KMS-11 (cell line): ENCODE measurements at regions not wholly inside any gene's neighbourhood (a gene's known extent, or its start where the extent isn't known, plus 50 kb on each side); places are given as distances from the start of the nearest gene placed in this dataset.

Experiments used
- H2AFZ ChIP-seq: fragments of 200-600 bp; sonication (generic); 2 replicates; pipeline ENCODE4 v1.6.1; 2016; ENCODE audit warnings: antibody characterized with exemption, mixed run types, low read depth
- H3K27ac ChIP-seq: fragments of 200-600 bp; sonication (generic); 2 replicates; pipeline ENCODE4 v1.6.1; 2016; ENCODE audit warnings: mild to moderate bottlenecking, mixed run types
- H3K27me3 ChIP-seq: fragments of 200-600 bp; sonication (generic); 2 replicates; pipeline ENCODE4 v1.6.1; 2017; ENCODE audit warnings: mild to moderate bottlenecking, low read depth, mixed run types, moderate library complexity; ENCODE audit not compliant: insufficient read depth
- H3K36me3 ChIP-seq: fragments of 200-600 bp; sonication (generic); 2 replicates; pipeline ENCODE4 v1.6.1; 2017; ENCODE audit warnings: mild to moderate bottlenecking, mixed run types; ENCODE audit not compliant: insufficient read depth
- H3K4me1 ChIP-seq: fragments of 200-600 bp; sonication (generic); 2 replicates; pipeline ENCODE4 v1.6.1; 2016; ENCODE audit warnings: mild to moderate bottlenecking, low read depth, mixed run types; ENCODE audit not compliant: poor library complexity, severe bottlenecking
- H3K4me2 ChIP-seq: fragments of 200-600 bp; sonication (generic); 2 replicates; pipeline ENCODE4 v1.7.0; 2016; ENCODE audit warnings: mild to moderate bottlenecking, mixed run types
- H3K4me3 ChIP-seq: fragments of 200-600 bp; sonication (generic); IDR thresholded peaks from 2 replicates; pipeline ENCODE4 v1.6.1; 2017; ENCODE audit warnings: low read depth, low read length, mixed read lengths; ENCODE audit not compliant: insufficient read depth
- H3K79me2 ChIP-seq: fragments of 200-600 bp; sonication (generic); 2 replicates; pipeline ENCODE4 v1.6.1; 2016; ENCODE audit warnings: low read depth, mixed run types; ENCODE audit not compliant: insufficient read depth
- H3K9ac ChIP-seq: fragments of 200-600 bp; sonication (generic); 2 replicates; pipeline ENCODE4 v1.6.1; 2016; ENCODE audit warnings: mild to moderate bottlenecking, mixed run types
- H4K20me1 ChIP-seq: fragments of 200-600 bp; sonication (generic); 2 replicates; pipeline ENCODE4 v1.6.1; 2016; ENCODE audit warnings: mild to moderate bottlenecking, mixed run types; ENCODE audit not compliant: insufficient read depth
- TF ChIP-seq, protein P1 (sequence below): fragments of 200-600 bp; sonication (generic); conservative IDR thresholded peaks from 2 replicates; pipeline ENCODE4 v1.6.1; 2017; ENCODE audit warnings: low read depth, mild to moderate bottlenecking, antibody characterized with exemption, low read length, moderate library complexity, mixed read lengths

DNA sequence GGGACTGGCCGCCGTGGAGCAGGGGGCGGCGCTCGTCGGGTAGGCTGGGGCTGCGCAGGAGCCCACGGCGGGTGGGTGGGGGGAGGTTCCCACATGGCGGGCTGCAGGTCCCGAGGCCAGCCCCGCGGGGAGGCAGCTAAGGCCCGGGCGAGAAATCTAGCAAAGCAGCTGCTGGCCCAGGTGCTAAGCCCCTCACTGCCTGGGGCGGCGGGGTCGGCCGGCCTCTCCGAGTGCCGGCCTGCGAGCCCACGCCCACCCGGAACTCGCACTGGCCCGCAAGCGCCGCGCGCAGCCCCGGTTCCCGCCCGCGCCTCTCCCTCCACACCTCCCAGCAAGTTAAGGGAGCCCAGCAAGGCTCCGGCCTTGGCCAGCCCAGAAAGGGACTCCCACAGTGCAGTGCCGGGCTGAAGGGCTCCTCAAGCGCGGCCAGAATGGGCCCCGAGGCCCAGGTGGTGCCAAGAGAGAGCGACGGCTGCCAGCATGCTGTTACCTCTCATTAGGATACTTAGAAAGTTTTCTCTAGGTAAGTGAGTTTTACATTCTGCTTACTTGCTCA, 1463.5 kb upstream of the MIR17HG start:
- Histone ChIP-seq H3K79me2 (no peaks in the 10 kb centered on the region), H3K27me3 (no peaks in the 10 kb centered on the region), H2AFZ (no peak overlapping the region), H3K4me3 (no peak overlapping the region), H3K36me3 (no peaks in the 10 kb centered on the region), H3K4me1 (no peaks in the 10 kb centered on the region), H3K9ac (no peak overlapping the region), H4K20me1 (no peaks in the 10 kb centered on the region), H3K27ac (no peak overlapping the region), H3K4me2 (no peak overlapping the region)
- TF ChIP-seq, protein P1, sequence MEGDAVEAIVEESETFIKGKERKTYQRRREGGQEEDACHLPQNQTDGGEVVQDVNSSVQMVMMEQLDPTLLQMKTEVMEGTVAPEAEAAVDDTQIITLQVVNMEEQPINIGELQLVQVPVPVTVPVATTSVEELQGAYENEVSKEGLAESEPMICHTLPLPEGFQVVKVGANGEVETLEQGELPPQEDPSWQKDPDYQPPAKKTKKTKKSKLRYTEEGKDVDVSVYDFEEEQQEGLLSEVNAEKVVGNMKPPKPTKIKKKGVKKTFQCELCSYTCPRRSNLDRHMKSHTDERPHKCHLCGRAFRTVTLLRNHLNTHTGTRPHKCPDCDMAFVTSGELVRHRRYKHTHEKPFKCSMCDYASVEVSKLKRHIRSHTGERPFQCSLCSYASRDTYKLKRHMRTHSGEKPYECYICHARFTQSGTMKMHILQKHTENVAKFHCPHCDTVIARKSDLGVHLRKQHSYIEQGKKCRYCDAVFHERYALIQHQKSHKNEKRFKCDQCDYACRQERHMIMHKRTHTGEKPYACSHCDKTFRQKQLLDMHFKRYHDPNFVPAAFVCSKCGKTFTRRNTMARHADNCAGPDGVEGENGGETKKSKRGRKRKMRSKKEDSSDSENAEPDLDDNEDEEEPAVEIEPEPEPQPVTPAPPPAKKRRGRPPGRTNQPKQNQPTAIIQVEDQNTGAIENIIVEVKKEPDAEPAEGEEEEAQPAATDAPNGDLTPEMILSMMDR, result no peak

DNA sequence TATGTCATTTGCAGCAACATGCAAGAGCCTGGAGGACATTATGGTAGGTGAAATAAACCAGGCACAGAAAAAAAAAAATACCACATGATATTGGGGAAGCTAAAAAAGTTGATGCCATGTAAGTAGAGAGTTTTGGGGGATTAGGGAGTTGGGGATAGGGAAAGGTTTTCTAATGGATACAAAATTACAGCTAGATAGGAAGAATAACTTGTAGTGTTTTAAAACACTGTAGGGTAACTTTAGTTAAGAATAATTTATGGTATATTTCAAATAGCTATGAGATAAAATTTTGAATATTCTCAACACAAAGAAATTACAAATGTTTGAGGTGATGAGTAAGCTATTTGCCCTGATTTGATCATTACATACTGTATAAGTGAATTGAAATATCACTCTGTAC, 1456.7 kb upstream of the MIR17HG start:
- no peak overlapping the region for H3K4me2 ChIP-seq
- no peak overlapping the region for H3K9ac ChIP-seq
- H4K20me1 ChIP-seq, result no peaks in the 10 kb centered on the region
- H3K4me1 ChIP-seq, result no peaks in the 10 kb centered on the region
- no peak overlapping the region for H3K27ac ChIP-seq
- no peak overlapping the region for H2AFZ ChIP-seq
- TF ChIP-seq, protein P1, result no peak
- no peaks in the 10 kb centered on the region for H3K36me3 ChIP-seq
- no peak overlapping the region for H3K4me3 ChIP-seq
- H3K27me3 ChIP-seq, result no peaks in the 10 kb centered on the region
- no peaks in the 10 kb centered on the region for H3K79me2 ChIP-seq

DNA sequence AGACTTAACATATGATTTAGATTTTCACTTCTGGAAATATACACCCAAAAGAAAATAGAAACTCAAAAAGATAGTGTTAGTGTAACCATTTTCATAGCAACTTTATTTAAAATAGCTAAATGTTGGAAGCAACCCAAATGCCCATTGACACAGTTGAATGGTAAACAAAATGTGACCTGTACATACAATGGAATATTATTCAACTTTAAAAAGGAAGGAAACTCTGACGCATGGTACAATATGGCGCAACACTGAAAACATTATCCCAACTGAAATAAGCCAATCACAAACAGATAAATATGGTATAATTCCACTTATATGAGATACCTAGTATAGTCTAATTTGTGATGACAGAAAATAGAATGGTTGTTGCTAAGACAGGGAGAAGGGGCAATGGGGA, 1456.1 kb upstream of the MIR17HG start:
- no peaks in the 10 kb centered on the region for H3K27me3 ChIP-seq
- no peak overlapping the region for H2AFZ ChIP-seq
- H3K79me2 ChIP-seq, result no peaks in the 10 kb centered on the region
- no peaks in the 10 kb centered on the region for H3K36me3 ChIP-seq
- no peaks in the 10 kb centered on the region for H4K20me1 ChIP-seq
- H3K4me2 ChIP-seq, result no peak overlapping the region
- H3K9ac ChIP-seq, result no peak overlapping the region
- H3K27ac ChIP-seq, result no peak overlapping the region
- H3K4me3 ChIP-seq, result no peak overlapping the region
- TF ChIP-seq, protein P1, result no peak
- H3K4me1 ChIP-seq, result no peaks in the 10 kb centered on the region

DNA sequence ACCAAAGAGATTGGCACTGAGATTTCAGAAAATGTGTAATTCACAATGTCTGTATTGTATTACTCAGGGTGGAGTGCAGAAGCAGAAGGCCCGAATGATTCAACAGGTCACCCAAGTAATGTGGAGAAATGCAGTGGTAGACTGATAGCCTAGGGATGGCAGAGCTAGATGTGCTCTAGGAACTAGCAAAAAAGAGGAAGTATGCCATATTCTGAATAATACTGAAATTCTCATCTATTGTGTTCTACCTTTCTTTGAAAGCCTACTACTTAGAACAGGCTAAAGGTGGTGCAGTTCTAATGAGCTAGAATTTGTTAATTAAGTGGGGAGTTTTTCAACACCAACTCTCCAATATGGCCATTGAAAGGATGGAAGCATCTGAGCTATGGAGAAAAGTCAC, 1449.8 kb upstream of the MIR17HG start:
- no peaks in the 10 kb centered on the region for H4K20me1 ChIP-seq
- no peak overlapping the region for H3K4me3 ChIP-seq
- TF ChIP-seq, protein P1, result no peak
- no peak overlapping the region for H3K9ac ChIP-seq
- H3K27ac ChIP-seq, result no peak overlapping the region
- H3K79me2 ChIP-seq, result no peaks in the 10 kb centered on the region
- H2AFZ ChIP-seq, result no peak overlapping the region
- H3K36me3 ChIP-seq, result no peaks in the 10 kb centered on the region
- H3K4me2 ChIP-seq, result no peak overlapping the region
- H3K4me1 ChIP-seq, result no peaks in the 10 kb centered on the region
- H3K27me3 ChIP-seq, result no peaks in the 10 kb centered on the region
